Breast epithelium (tissue), 3 donors: ENCODE measurements at regions not wholly inside any gene's neighbourhood (a gene's known extent, or its start where the extent isn't known, plus 50 kb on each side); places are given as distances from the start of the nearest gene placed in this dataset.
"Not testable (repeated sequence)": the region's sequence is repeated elsewhere in the genome, so short reads cannot be mapped to it uniquely, and the experiment has no call there.

Source experiments
- POLR2AphosphoS5 ChIP-seq, 3 donors: sonication (generic); formaldehyde crosslinking; IDR thresholded peaks; one replicate each; pipeline ENCODE4 v1.6.1; 2017; ENCODE audit warnings: antibody characterized with exemption in 3 of 3
- TF ChIP-seq, protein P1 (sequence below), 3 donors: fragments of 450-650 bp; IDR thresholded peaks; one replicate each; pipeline ENCODE4 v1.5.1; 2016 to 2017; ENCODE audit warnings: antibody characterized with exemption in 3 of 3, mild to moderate bottlenecking in 3 of 3, moderate library complexity in 3 of 3

DNA sequence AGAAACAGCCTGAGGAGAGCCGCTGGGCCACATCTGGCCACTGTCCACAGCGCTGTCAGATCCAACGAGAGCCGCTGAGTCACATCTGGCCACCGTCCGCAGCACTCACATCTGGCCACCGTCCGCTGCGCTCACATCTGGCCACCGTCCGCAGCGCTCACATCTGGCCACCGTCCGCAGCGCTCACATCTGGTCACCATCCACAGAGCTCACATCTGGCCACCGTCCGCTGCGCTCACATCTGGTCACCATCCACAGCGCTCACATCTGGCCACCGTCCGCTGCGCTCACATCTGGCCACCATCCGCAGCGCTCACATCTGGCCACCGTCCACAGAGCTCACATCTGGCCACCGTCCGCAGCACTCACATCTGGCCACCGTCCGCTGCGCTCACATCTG lies 549.3 kb upstream of the B3GAT1 start:
- not testable (repeated sequence) for TF ChIP-seq POLR2AphosphoS5 (IDR thresholded peaks at IDR 0.05)
- TF ChIP-seq, protein P1, sequence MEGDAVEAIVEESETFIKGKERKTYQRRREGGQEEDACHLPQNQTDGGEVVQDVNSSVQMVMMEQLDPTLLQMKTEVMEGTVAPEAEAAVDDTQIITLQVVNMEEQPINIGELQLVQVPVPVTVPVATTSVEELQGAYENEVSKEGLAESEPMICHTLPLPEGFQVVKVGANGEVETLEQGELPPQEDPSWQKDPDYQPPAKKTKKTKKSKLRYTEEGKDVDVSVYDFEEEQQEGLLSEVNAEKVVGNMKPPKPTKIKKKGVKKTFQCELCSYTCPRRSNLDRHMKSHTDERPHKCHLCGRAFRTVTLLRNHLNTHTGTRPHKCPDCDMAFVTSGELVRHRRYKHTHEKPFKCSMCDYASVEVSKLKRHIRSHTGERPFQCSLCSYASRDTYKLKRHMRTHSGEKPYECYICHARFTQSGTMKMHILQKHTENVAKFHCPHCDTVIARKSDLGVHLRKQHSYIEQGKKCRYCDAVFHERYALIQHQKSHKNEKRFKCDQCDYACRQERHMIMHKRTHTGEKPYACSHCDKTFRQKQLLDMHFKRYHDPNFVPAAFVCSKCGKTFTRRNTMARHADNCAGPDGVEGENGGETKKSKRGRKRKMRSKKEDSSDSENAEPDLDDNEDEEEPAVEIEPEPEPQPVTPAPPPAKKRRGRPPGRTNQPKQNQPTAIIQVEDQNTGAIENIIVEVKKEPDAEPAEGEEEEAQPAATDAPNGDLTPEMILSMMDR (IDR thresholded peaks at IDR 0.05), result not testable (repeated sequence)
